Osteoblast (primary cell): ENCODE measurements at regions not wholly inside any gene's neighbourhood (a gene's known extent, or its start where the extent isn't known, plus 50 kb on each side); places are given as distances from the start of the nearest gene placed in this dataset.

Experiments used
- DNase-seq: peaks from one replicate; pipeline ENCODE4 v3.0.0; 2011; ENCODE audit warnings: low spot score, mixed read lengths; ENCODE audit not compliant: insufficient read length; ENCODE audit errors: missing footprints
- H2AFZ ChIP-seq: 2 replicates; pipeline ENCODE4 v1.6.0; 2011; ENCODE audit warnings: mild to moderate bottlenecking, low read length
- H3K27ac ChIP-seq: 2 replicates; pipeline ENCODE4 v1.5.1; 2011; ENCODE audit warnings: mild to moderate bottlenecking, low read depth, low read length, moderate library complexity
- H3K27me3 ChIP-seq: 2 replicates; pipeline ENCODE4 v1.6.0; 2012; ENCODE audit warnings: mild to moderate bottlenecking, control low read depth, inconsistent platforms, low read length, moderate library complexity; ENCODE audit not compliant: insufficient read depth
- H3K36me3 ChIP-seq: 2 replicates; pipeline ENCODE4 v1.5.1; 2011; ENCODE audit warnings: mild to moderate bottlenecking, low read length, control low read depth, moderate library complexity; ENCODE audit not compliant: insufficient read depth
- H3K4me1 ChIP-seq: 2 replicates; pipeline ENCODE4 v1.5.1; 2011; ENCODE audit warnings: mild to moderate bottlenecking, low read length, control low read depth, moderate library complexity; ENCODE audit not compliant: insufficient read depth
- H3K4me2 ChIP-seq: 2 replicates; pipeline ENCODE4 v1.6.0; 2011; ENCODE audit warnings: mild to moderate bottlenecking, low read length; ENCODE audit not compliant: insufficient read depth
- H3K4me3 ChIP-seq: fragments of 200-600 bp; sonication (generic); 3 replicates; pipeline ENCODE4 v1.5.1; 2012; ENCODE audit warnings: mild to moderate bottlenecking, low read length, inconsistent platforms; ENCODE audit not compliant: insufficient read depth
- H3K79me2 ChIP-seq: 2 replicates; pipeline ENCODE4 v1.6.0; 2012; ENCODE audit warnings: mild to moderate bottlenecking, low read length, control low read depth, inconsistent platforms; ENCODE audit not compliant: insufficient read depth
- H3K9me3 ChIP-seq: 2 replicates; pipeline ENCODE4 v1.5.1; 2011; ENCODE audit warnings: low read depth, low read length, control low read depth
- H4K20me1 ChIP-seq: 2 replicates; pipeline ENCODE4 v1.6.0; 2012; ENCODE audit warnings: mild to moderate bottlenecking, low read length, control low read depth; ENCODE audit not compliant: insufficient read depth
- TF ChIP-seq, protein P1 (sequence below): IDR thresholded peaks from 2 replicates; pipeline ENCODE4 v1.5.1; 2011; ENCODE audit warnings: mild to moderate bottlenecking, low read depth, low read length, moderate library complexity; ENCODE audit errors: extremely low read depth

DNA sequence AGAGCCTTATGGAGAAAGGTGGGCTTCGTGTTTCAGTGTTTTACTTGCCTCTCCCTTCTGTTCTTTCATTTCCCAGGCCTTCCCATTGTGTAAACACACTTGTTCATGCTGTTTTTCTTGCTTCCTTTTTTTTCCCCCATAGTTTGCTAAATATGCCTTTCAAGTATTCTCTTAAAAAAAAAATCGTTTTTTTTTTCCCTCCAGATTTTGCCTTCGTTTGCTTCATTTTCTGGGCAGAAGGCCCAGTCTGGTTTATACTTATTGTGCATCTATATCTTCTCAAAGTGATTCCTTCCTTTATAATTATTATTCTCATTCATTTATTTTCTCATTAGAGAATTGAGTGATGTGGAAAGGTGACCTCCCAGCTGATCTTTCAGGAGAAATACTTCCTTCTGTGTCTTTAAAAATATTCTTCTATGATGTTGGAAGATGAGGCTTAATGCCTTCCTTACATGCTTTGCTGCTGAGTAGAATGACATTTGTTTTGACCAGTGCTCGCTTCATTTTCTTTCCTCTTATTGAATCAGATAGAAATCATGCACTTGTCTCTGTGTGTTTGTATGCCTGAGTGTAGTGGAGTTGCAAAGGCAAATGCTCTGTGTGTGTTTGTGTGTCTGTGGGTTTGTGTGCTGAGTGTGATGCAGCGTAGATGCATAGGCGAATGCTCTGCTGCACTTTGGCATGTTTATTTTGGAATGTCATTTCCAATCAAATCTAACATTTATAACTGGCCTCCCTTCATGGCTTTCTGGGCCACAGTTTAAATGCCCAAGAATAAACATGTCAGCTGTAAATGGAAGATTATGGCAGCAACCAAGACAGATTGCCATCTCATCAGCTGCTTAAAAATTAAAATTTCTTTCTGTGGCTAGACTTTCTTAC, 591.4 kb downstream of the FGF9 start:
- H3K27me3 ChIP-seq, result no peaks in the 10 kb centered on the region
- peaks cover 2% of the 10 kb centered on the region for H3K9me3 ChIP-seq
- H2AFZ ChIP-seq, result no peak overlapping the region
- H4K20me1 ChIP-seq, result no peaks in the 10 kb centered on the region
- H3K4me2 ChIP-seq, result no peak overlapping the region
- no peak overlapping the region for H3K27ac ChIP-seq
- TF ChIP-seq, protein P1, sequence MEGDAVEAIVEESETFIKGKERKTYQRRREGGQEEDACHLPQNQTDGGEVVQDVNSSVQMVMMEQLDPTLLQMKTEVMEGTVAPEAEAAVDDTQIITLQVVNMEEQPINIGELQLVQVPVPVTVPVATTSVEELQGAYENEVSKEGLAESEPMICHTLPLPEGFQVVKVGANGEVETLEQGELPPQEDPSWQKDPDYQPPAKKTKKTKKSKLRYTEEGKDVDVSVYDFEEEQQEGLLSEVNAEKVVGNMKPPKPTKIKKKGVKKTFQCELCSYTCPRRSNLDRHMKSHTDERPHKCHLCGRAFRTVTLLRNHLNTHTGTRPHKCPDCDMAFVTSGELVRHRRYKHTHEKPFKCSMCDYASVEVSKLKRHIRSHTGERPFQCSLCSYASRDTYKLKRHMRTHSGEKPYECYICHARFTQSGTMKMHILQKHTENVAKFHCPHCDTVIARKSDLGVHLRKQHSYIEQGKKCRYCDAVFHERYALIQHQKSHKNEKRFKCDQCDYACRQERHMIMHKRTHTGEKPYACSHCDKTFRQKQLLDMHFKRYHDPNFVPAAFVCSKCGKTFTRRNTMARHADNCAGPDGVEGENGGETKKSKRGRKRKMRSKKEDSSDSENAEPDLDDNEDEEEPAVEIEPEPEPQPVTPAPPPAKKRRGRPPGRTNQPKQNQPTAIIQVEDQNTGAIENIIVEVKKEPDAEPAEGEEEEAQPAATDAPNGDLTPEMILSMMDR, result no peak
- H3K79me2 ChIP-seq, result no peaks in the 10 kb centered on the region
- H3K36me3 ChIP-seq, result no peaks in the 10 kb centered on the region
- H3K4me3 ChIP-seq, result no peak overlapping the region
- no peaks in the 10 kb centered on the region for H3K4me1 ChIP-seq
- DNase-seq, result no peak

DNA sequence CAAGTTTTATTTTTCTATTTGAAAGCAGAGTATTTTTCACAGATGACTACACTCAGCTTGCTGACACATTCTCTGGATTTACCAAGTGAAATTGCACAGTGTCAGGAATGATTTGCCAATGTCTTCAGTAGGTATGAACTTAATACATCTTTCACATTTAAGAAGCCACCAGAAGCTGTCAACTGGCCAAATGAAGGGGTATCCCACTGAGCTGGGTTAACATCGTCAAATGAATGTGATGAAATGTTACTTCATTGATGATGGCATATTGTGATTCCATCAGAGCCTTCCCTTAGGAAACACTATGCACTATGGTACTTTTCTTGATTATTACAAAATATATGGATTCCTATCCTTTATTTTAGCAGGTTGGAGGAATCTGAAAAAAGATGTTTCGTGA, 592.3 kb downstream of the FGF9 start:
- H3K36me3 ChIP-seq, result no peaks in the 10 kb centered on the region
- H3K4me2 ChIP-seq, result no peak overlapping the region
- no peak overlapping the region for H2AFZ ChIP-seq
- H3K9me3 ChIP-seq, result peaks cover 3% of the 10 kb centered on the region
- H3K4me1 ChIP-seq, result no peaks in the 10 kb centered on the region
- H3K27me3 ChIP-seq, result no peaks in the 10 kb centered on the region
- no peak overlapping the region for H3K4me3 ChIP-seq
- H4K20me1 ChIP-seq, result no peaks in the 10 kb centered on the region
- TF ChIP-seq, protein P1, result no peak
- no peak for DNase-seq
- H3K79me2 ChIP-seq, result no peaks in the 10 kb centered on the region
- H3K27ac ChIP-seq, result no peak overlapping the region

DNA sequence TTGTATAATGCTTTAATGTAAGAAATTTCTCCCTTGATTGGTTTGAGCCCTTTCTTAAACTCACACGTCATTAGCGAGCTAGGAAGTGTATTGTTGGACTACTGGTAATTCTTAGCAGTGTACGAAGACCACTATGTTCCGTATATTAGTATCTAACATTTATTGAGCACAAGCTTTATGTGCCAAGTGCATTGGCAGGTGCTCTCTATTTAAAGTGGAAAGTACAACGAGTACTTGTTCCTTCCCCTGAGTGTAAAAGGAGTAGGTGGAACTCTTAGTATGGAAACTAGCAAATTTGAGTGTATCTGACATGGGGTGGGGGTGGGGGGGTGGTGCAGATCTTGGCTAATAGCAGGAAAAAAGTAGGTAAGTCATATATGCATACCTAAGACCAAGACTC, 594.7 kb downstream of the FGF9 start:
- H3K27ac ChIP-seq, result no peak overlapping the region
- H3K27me3 ChIP-seq, result no peaks in the 10 kb centered on the region
- peaks cover 5% of the 10 kb centered on the region for H3K9me3 ChIP-seq
- no peak overlapping the region for H2AFZ ChIP-seq
- no peaks in the 10 kb centered on the region for H3K4me1 ChIP-seq
- no peak for DNase-seq
- TF ChIP-seq, protein P1, result no peak
- no peak overlapping the region for H3K4me3 ChIP-seq
- no peak overlapping the region for H3K4me2 ChIP-seq
- H3K79me2 ChIP-seq, result no peaks in the 10 kb centered on the region
- no peaks in the 10 kb centered on the region for H4K20me1 ChIP-seq
- no peaks in the 10 kb centered on the region for H3K36me3 ChIP-seq

DNA sequence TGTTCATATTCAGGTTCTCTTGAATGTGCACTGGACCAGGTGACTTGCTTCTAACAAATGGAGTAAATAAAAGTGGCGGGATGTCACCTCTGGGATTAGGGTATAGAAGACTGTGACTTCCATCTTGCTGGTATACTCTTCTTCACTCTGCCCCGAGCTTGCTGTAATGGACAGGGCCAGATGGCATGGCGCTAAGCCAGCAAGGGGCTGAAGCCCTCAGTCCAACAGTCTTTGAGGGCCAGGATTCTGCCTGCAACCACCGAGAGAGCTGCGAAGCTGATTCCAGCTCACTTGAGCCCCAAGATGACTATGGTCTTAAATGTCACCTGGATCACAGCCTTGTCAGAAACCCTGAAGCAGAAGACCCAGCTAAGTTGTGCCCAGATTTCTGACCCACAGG, 600.0 kb downstream of the FGF9 start:
- TF ChIP-seq, protein P1, result no peak
- Histone ChIP-seq H3K4me1 (no peaks in the 10 kb centered on the region), H3K4me2 (no peak overlapping the region), H3K79me2 (no peaks in the 10 kb centered on the region), H3K4me3 (no peak overlapping the region), H3K27ac (no peak overlapping the region), H3K27me3 (no peaks in the 10 kb centered on the region), H4K20me1 (no peaks in the 10 kb centered on the region), H3K36me3 (no peaks in the 10 kb centered on the region), H2AFZ (no peak overlapping the region), H3K9me3 (peaks cover 9% of the 10 kb centered on the region)
- DNase-seq, result no peak
